ENCODE measurements at regions not wholly inside any gene's neighbourhood (a gene's known extent, or its start where the extent isn't known, plus 50 kb on each side); places are given as distances from the start of the nearest gene placed in this dataset.

DNA sequence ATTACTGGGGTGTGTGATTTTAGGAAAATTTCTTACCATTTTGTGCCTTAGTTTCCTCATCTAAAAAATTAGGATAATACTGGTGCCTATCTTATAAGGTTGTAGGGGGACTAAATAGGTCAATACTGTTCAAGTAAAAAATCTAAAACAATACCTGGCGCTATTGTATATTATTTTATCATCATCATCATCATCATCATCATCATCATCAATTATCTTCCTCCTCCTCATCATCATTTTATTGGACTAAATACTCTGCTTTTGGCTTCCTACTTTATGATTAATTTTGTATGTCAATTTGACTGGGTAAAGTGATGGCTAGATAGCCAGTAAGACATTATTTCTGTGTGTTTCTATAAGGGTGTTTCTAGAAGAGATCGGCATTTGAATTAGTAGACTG is 435.5 kb downstream of the DHX35 start:
- Histone ChIP-seq H3K4me1 (ENCODE audit: insufficient read depth, low read length, poor library complexity, severe bottlenecking) (no peaks in the 10 kb centered on the region), H3K36me3 (ENCODE audit: insufficient read depth, low read length) (no peaks in the 10 kb centered on the region), H3K9me2 (replicated peaks; ENCODE audit: low read depth, low read length) (no peaks in the 10 kb centered on the region), H3K9ac (ENCODE audit: low read depth, low read length, poor library complexity, severe bottlenecking) (no peak overlapping the region), H3K4me2 (ENCODE audit: low read depth, low read length, poor library complexity, severe bottlenecking) (no peak overlapping the region), H3F3A (ENCODE audit: low read depth) (no peaks in the 10 kb centered on the region), H4K20me1 (ENCODE audit: insufficient read depth, low read length, poor library complexity, severe bottlenecking) (no peaks in the 10 kb centered on the region), H3K79me2 (ENCODE audit: insufficient read depth, low read length) (no peaks in the 10 kb centered on the region), H3K9me3 (ENCODE audit: insufficient read depth, low read depth, low read length) (no peaks in the 10 kb centered on the region), H3K4me3 (ENCODE audit: low read length, poor library complexity, severe bottlenecking) (no peak overlapping the region), H2AFZ (ENCODE audit: low read length) (no peak overlapping the region), H3K27me3 (ENCODE audit: insufficient read depth, low read length, poor library complexity, severe bottlenecking) (no peaks in the 10 kb centered on the region)
- TF ChIP-seq EZH2phosphoT487 (IDR thresholded peaks at IDR 0.05; ENCODE audit: borderline replicate concordance) (no peak), CTCF (conservative IDR thresholded peaks at IDR 0.05; ENCODE audit: low read length) (no peak)

DNA sequence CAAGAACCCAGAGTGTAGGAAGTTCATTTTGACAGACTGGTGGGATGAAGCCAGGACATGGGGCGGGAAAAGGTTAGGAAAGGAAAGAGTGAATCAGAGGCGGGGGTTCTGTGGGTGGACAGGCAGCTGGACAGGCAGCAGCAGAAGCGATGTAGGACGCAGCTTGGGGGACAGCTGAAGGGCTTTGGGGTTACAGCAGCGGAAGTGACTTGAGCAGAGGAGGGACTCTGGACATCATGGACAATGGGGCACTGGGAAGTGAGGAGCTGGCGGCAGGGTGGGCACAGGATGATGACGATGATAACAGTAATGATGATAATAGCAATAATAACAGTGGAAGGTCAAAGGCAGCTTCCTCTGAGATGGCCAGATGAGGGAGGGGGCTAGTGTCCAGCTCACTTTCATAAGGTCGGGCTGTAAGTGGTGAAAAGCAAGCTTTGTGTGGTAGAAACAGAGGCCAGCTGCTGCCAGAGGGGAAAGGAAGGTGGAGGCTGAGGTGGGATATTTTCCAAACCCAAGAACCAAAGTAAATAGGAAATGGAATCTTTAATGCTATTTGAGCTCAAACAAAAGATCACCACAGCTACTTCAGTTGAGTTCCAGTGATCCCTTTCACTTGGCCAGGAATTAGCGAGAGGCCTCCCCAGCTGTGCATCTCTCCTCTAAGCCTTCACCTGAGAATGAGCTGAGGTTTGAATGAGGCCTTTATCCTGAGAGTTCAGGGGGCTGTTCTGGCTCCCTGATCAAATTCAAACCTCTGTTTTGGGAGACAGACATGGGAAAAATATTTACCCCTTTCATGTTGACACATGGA is 433.5 kb downstream of the DHX35 start:
- H3K4me1 ChIP-seq (ENCODE audit: insufficient read depth, low read length, poor library complexity, severe bottlenecking) = no peaks in the 10 kb centered on the region
- H3F3A ChIP-seq (ENCODE audit: low read depth) = no peaks in the 10 kb centered on the region
- H3K9me3 ChIP-seq (ENCODE audit: insufficient read depth, low read depth, low read length) = no peaks in the 10 kb centered on the region
- H3K9ac ChIP-seq (ENCODE audit: low read depth, low read length, poor library complexity, severe bottlenecking) = no peak overlapping the region
- H3K36me3 ChIP-seq (ENCODE audit: insufficient read depth, low read length) = no peaks in the 10 kb centered on the region
- H3K27me3 ChIP-seq (ENCODE audit: insufficient read depth, low read length, poor library complexity, severe bottlenecking) = no peaks in the 10 kb centered on the region
- no peak overlapping the region for H3K4me2 ChIP-seq (ENCODE audit: low read depth, low read length, poor library complexity, severe bottlenecking)
- no peak overlapping the region for H2AFZ ChIP-seq (ENCODE audit: low read length)
- H3K79me2 ChIP-seq (ENCODE audit: insufficient read depth, low read length) = no peaks in the 10 kb centered on the region
- no peaks in the 10 kb centered on the region for H4K20me1 ChIP-seq (ENCODE audit: insufficient read depth, low read length, poor library complexity, severe bottlenecking)
- H3K9me2 ChIP-seq (replicated peaks; ENCODE audit: low read depth, low read length) = no peaks in the 10 kb centered on the region
- no peak overlapping the region for H3K4me3 ChIP-seq (ENCODE audit: low read length, poor library complexity, severe bottlenecking)
- TF ChIP-seq CTCF (conservative IDR thresholded peaks at IDR 0.05; ENCODE audit: low read length) = no peak
- TF ChIP-seq EZH2phosphoT487 (IDR thresholded peaks at IDR 0.05; ENCODE audit: borderline replicate concordance) = no peak

GRCh38 chr20:39394461-39394860 is 432.3 kb downstream of the DHX35 start:
- H3K4me2 ChIP-seq (ENCODE audit: low read depth, low read length, poor library complexity, severe bottlenecking) = no peak overlapping the region
- H3K27me3 ChIP-seq (ENCODE audit: insufficient read depth, low read length, poor library complexity, severe bottlenecking) = no peaks in the 10 kb centered on the region
- H3F3A ChIP-seq (ENCODE audit: low read depth) = no peaks in the 10 kb centered on the region
- no peak overlapping the region for H2AFZ ChIP-seq (ENCODE audit: low read length)
- H3K9me3 ChIP-seq (ENCODE audit: insufficient read depth, low read depth, low read length) = no peaks in the 10 kb centered on the region
- H3K79me2 ChIP-seq (ENCODE audit: insufficient read depth, low read length) = no peaks in the 10 kb centered on the region
- no peaks in the 10 kb centered on the region for H4K20me1 ChIP-seq (ENCODE audit: insufficient read depth, low read length, poor library complexity, severe bottlenecking)
- H3K4me3 ChIP-seq (ENCODE audit: low read length, poor library complexity, severe bottlenecking) = no peak overlapping the region
- no peaks in the 10 kb centered on the region for H3K36me3 ChIP-seq (ENCODE audit: insufficient read depth, low read length)
- no peaks in the 10 kb centered on the region for H3K9me2 ChIP-seq (replicated peaks; ENCODE audit: low read depth, low read length)
- no peak overlapping the region for H3K9ac ChIP-seq (ENCODE audit: low read depth, low read length, poor library complexity, severe bottlenecking)
- TF ChIP-seq EZH2phosphoT487 (IDR thresholded peaks at IDR 0.05; ENCODE audit: borderline replicate concordance) (no peak), CTCF (conservative IDR thresholded peaks at IDR 0.05; ENCODE audit: low read length) (peak; percentile 16; the same call in 1 of the 2 replicates)
- H3K4me1 ChIP-seq (ENCODE audit: insufficient read depth, low read length, poor library complexity, severe bottlenecking) = no peaks in the 10 kb centered on the region
